ENCODE measurements at regions not wholly inside any gene's neighbourhood (a gene's known extent, or its start where the extent isn't known, plus 50 kb on each side); places are given as distances from the start of the nearest gene placed in this dataset.

GRCh38 chr4:160831165-160831922 is 1332.5 kb downstream of the FSTL5 start:
- TF ChIP-seq EGR1 (IDR thresholded peaks at IDR 0.05; ENCODE audit: low read depth) = no peak
- TF ChIP-seq POLR2A (IDR thresholded peaks at IDR 0.05; ENCODE audit: borderline replicate concordance, extremely low read depth, insufficient read depth, insufficient read length) = no peak
- no peak for TF ChIP-seq CTCF (IDR thresholded peaks at IDR 0.05 in 2 of 3, conservative IDR thresholded peaks at IDR 0.05 in 1 of 3; ENCODE audit: borderline replicate concordance in 1 of 3, insufficient read depth in 1 of 3, low read depth in 2 of 3, low read length in 2 of 3)
- no peak for TF ChIP-seq POLR2AphosphoS5 (IDR thresholded peaks at IDR 0.05; ENCODE audit: low read depth, low read length)

Measured in HCT116 (cell line).